ENCODE measurements at regions not wholly inside any gene's neighbourhood (a gene's known extent, or its start where the extent isn't known, plus 50 kb on each side); places are given as distances from the start of the nearest gene placed in this dataset.
A peak's percentile ranks its signal among the peaks of the same experiment; 100 is the strongest.

DNA sequence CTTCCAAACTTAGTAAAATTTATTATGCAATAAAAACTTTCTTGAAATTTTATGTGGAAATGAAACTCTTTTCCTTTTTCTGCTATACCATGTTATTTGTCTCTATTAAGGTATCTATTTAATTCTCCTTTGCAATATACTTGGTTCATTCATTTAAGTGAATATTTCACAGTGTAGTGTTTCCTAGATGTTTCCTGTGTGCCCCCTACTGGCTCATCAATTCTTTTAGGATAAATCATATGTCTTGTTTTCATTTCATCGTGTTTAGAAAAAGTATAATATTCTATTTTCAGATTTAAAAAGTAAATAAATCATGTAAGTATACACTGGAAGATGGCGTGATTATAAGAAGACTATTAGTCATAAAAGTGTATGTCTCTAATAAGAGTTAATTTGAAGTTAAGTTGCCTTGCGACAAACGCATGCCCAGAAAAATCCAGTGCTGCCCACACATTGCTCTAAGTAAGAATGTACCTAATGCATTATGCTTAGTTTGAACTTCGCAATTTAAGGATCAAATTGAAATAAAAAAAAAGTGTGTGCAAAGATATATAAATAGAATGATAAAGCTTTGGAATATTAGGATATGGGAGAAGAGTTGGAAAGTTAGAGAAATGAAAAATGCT, 525.4 kb downstream of the KCNJ3 start:
- TF ChIP-seq, protein P1, sequence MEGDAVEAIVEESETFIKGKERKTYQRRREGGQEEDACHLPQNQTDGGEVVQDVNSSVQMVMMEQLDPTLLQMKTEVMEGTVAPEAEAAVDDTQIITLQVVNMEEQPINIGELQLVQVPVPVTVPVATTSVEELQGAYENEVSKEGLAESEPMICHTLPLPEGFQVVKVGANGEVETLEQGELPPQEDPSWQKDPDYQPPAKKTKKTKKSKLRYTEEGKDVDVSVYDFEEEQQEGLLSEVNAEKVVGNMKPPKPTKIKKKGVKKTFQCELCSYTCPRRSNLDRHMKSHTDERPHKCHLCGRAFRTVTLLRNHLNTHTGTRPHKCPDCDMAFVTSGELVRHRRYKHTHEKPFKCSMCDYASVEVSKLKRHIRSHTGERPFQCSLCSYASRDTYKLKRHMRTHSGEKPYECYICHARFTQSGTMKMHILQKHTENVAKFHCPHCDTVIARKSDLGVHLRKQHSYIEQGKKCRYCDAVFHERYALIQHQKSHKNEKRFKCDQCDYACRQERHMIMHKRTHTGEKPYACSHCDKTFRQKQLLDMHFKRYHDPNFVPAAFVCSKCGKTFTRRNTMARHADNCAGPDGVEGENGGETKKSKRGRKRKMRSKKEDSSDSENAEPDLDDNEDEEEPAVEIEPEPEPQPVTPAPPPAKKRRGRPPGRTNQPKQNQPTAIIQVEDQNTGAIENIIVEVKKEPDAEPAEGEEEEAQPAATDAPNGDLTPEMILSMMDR (IDR thresholded peaks at IDR 0.05): peak in 1 of 6 experiments; percentile 9
- no peak for TF ChIP-seq EP300 (IDR thresholded peaks at IDR 0.05)
- TF ChIP-seq POLR2A (IDR thresholded peaks at IDR 0.05): no peak
- no peak for TF ChIP-seq POLR2AphosphoS5 (IDR thresholded peaks at IDR 0.05)
